ENCODE measurements at regions not wholly inside any gene's neighbourhood (a gene's known extent, or its start where the extent isn't known, plus 50 kb on each side); places are given as distances from the start of the nearest gene placed in this dataset.

DNA sequence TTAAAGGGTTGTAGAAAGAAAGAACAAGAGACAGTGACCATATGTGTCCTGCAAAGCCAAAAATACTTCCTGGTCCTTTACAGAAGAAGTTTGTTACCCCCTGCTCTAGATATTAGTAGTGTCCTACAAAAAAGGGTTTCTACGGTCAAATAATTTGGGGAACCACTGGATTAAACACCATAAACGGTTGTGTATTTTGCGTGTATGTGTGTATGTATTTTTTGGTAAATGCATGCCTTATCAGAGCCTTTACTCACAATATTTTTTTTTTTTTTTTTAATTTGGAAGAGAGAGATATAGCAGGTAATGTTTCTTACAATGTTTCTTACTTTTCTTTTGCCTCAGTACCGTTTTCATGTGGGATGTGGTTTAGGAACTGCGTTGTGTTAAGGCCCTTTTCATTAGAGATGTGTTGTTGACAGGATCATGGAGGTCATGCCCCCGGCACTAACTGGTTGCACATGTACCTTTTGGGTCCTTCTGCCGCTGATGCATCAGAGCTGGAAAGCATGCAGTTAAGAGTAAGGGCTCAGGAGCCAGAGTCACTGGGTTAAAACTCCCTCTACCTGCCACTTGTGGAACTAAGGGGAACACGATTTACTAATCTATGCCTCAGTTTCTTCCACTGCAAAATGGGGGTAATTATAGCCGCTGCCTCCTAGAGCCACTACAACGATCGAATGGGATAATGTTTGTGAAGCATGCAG lies 234.6 kb upstream of the KAZN start:
- intact Hi-C loops (cut with micrococcal nuclease): no loop called here
- H3K4me1 Mint-ChIP-seq: no peaks in the 10 kb centered on the region
- Histone ChIP-seq H3K9ac (ENCODE audit: insufficient read depth, low read length, poor library complexity, severe bottlenecking) (no peak overlapping the region), H3K27me3 (ENCODE audit: control insufficient read depth in 2 of 2, insufficient read depth in 2 of 2, low read length in 2 of 2) (no peaks in the 10 kb centered on the region), H3K27ac (ENCODE audit: low read depth in 1 of 2, low read length in 2 of 2) (no peak overlapping the region), H3K4me3 (replicated peaks in 1 of 3; ENCODE audit: low read depth in 2 of 3, low read length in 3 of 3) (no peak overlapping the region), H2AFZ (ENCODE audit: insufficient read depth, low read depth, low read length, poor library complexity, severe bottlenecking) (no peak overlapping the region), H4K20me1 (ENCODE audit: insufficient read depth, low read length) (no peaks in the 10 kb centered on the region), H3K9me3 (replicated peaks in 1 of 2; ENCODE audit: control insufficient read depth in 1 of 2, insufficient read depth in 1 of 2, low read length in 2 of 2) (peaks cover 6 to 13% of the 10 kb centered on the region in 2 donors), H3K79me2 (ENCODE audit: insufficient read depth, low read length) (no peaks in the 10 kb centered on the region), H3K4me2 (replicated peaks; ENCODE audit: extremely low read depth, low read length, poor library complexity, severe bottlenecking) (no peak overlapping the region), H3K4me1 (ENCODE audit: control insufficient read depth in 1 of 2, insufficient read depth in 2 of 2, low read length in 2 of 2) (no peaks in the 10 kb centered on the region), H3K36me3 (replicated peaks in 1 of 2; ENCODE audit: control insufficient read depth in 1 of 2, insufficient read depth in 2 of 2, low read length in 2 of 2) (no peaks in the 10 kb centered on the region)
- peaks cover 0 to 18% (median 10%) of the 10 kb centered on the region in 7 donors for H3K9me3 Mint-ChIP-seq
- no peak overlapping the region for H3K27ac Mint-ChIP-seq
- no peak for DNase-seq
- TF ChIP-seq, protein P1, sequence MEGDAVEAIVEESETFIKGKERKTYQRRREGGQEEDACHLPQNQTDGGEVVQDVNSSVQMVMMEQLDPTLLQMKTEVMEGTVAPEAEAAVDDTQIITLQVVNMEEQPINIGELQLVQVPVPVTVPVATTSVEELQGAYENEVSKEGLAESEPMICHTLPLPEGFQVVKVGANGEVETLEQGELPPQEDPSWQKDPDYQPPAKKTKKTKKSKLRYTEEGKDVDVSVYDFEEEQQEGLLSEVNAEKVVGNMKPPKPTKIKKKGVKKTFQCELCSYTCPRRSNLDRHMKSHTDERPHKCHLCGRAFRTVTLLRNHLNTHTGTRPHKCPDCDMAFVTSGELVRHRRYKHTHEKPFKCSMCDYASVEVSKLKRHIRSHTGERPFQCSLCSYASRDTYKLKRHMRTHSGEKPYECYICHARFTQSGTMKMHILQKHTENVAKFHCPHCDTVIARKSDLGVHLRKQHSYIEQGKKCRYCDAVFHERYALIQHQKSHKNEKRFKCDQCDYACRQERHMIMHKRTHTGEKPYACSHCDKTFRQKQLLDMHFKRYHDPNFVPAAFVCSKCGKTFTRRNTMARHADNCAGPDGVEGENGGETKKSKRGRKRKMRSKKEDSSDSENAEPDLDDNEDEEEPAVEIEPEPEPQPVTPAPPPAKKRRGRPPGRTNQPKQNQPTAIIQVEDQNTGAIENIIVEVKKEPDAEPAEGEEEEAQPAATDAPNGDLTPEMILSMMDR (IDR thresholded peaks at IDR 0.05): no peak
- H3K27me3 Mint-ChIP-seq (ENCODE audit: low read depth in 3 of 3): peaks cover 1 to 4% (median 3%) of the 10 kb centered on the region in 3 donors
- H3K36me3 Mint-ChIP-seq: no peaks in the 10 kb centered on the region
- no peak overlapping the region for H3K4me3 Mint-ChIP-seq
- WGBS (ENCODE audit: insufficient coverage): 58% methylated on average over 4 of the region's 11 CpGs

DNA sequence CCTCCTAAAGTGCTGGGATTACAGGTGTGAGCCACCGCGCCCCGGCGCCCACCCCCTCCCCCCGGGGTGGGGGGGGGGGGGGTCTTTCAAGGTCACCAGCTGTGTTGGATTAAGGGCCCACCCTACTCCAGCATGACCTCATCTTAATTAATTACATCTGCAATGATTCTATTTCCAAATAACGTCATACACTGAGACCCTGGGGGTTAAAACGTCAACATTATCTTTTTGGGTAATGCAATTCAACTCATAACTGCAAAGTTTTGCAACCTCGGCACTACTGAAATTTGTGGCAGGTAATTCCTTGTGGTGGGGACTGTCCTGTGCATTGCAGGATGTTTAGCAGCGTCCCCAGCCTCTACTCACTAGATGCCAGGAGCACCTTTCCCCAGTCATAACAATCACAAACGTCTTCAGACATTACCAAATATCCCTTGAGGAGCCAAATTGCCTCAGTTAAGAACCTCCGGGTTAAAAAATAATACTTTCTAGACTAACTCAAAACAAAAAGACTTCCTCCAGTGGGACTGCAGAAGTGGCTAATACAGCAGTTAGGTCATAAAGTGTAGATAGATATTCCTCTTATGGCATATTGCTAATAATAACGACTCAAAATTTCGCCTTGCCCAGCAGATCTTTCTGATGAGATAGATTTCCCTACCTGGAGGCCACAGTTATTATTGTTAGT lies 233.0 kb upstream of the KAZN start:
- no peaks in the 10 kb centered on the region for H3K79me2 ChIP-seq (ENCODE audit: insufficient read depth, low read length)
- Mint-ChIP-seq H3K9me3 (peaks cover 0 to 18% (median 7%) of the 10 kb centered on the region in 7 donors), H3K36me3 (no peaks in the 10 kb centered on the region), H3K27ac (no peak overlapping the region), H3K27me3 (ENCODE audit: low read depth in 3 of 3) (peaks cover 1 to 5% (median 3%) of the 10 kb centered on the region in 3 donors), H3K4me3 (no peak overlapping the region), H3K4me1 (no peaks in the 10 kb centered on the region)
- H4K20me1 ChIP-seq (ENCODE audit: insufficient read depth, low read length): no peaks in the 10 kb centered on the region
- TF ChIP-seq, protein P1 (IDR thresholded peaks at IDR 0.05): no peak
- no peaks in the 10 kb centered on the region for H3K4me1 ChIP-seq (ENCODE audit: control insufficient read depth in 1 of 2, insufficient read depth in 2 of 2, low read length in 2 of 2)
- intact Hi-C loops (cut with micrococcal nuclease): no loop called here
- no peak overlapping the region for H3K9ac ChIP-seq (ENCODE audit: insufficient read depth, low read length, poor library complexity, severe bottlenecking)
- no peak overlapping the region for H3K27ac ChIP-seq (ENCODE audit: low read depth in 1 of 2, low read length in 2 of 2)
- no peak for DNase-seq
- no peak overlapping the region for H3K4me3 ChIP-seq (replicated peaks in 1 of 3; ENCODE audit: low read depth in 2 of 3, low read length in 3 of 3)
- H3K36me3 ChIP-seq (replicated peaks in 1 of 2; ENCODE audit: control insufficient read depth in 1 of 2, insufficient read depth in 2 of 2, low read length in 2 of 2): no peaks in the 10 kb centered on the region
- no peaks in the 10 kb centered on the region for H3K27me3 ChIP-seq (ENCODE audit: control insufficient read depth in 2 of 2, insufficient read depth in 2 of 2, low read length in 2 of 2)
- WGBS (ENCODE audit: insufficient coverage): no CpG with 5 or more reads among the region's 13 CpGs
- H3K4me2 ChIP-seq (replicated peaks; ENCODE audit: extremely low read depth, low read length, poor library complexity, severe bottlenecking): no peak overlapping the region
- no peak overlapping the region for H2AFZ ChIP-seq (ENCODE audit: insufficient read depth, low read depth, low read length, poor library complexity, severe bottlenecking)
- peaks cover 6 to 13% of the 10 kb centered on the region in 2 donors for H3K9me3 ChIP-seq (replicated peaks in 1 of 2; ENCODE audit: control insufficient read depth in 1 of 2, insufficient read depth in 1 of 2, low read length in 2 of 2)
